ENCODE measurements at regions not wholly inside any gene's neighbourhood (a gene's known extent, or its start where the extent isn't known, plus 50 kb on each side); places are given as distances from the start of the nearest gene placed in this dataset.

GRCh38 chr2:155203178-155203577 lies 504.7 kb downstream of the KCNJ3 start:
- ATAC-seq (no peak), DNase-seq (no peak)
- intact Hi-C loops (cut with DNase I) = no loop called here

DNA sequence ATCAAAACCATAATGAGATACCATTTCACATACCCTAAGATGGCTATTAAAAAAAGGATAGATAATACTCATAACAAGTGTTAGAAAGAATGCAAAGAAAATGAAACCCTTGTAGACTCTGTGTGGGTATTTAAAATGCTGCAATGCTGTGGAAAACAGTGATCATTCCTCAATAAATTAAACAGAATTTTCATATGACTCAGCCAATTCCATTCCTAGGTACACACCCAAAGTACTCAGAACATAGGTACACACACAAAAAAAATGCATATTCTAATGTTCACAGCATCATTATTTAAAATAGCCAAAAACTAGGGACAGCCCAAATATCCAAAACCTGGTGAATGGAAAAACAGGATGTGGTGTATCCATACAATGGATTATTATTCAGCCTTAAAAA lies 502.3 kb downstream of the KCNJ3 start:
- intact Hi-C loops (cut with DNase I) = no loop called here
- ATAC-seq = no peak
- no peak for DNase-seq

- ATAC-seq = no peak
- DNase-seq = no peak
- intact Hi-C loops (cut with DNase I) = no loop called here
These were observed 491.8 kb downstream of the KCNJ3 start for GRCh38 chr2:155190342-155190741.

DNA sequence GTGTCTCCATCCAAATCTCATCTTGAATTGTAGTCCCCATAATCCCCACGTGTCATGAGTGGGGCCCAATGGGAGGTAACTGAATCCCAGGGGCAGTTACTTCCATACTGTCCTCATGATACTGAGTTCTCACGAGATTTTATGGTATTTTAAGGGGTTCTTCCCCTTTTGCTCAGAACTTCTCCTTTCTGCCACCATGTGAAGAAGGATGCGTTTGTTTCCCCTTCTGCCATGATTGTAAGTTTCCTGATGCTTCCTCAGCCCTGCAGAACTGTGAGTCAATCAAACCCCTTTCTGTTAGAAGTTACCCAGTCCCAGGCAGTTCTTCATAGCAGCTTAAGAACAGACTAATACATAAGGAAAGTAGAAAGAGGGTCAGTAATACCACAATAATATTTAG lies 480.4 kb downstream of the KCNJ3 start:
- intact Hi-C loops (cut with DNase I) = no loop called here
- DNase-seq (no peak), ATAC-seq (no peak)

DNA sequence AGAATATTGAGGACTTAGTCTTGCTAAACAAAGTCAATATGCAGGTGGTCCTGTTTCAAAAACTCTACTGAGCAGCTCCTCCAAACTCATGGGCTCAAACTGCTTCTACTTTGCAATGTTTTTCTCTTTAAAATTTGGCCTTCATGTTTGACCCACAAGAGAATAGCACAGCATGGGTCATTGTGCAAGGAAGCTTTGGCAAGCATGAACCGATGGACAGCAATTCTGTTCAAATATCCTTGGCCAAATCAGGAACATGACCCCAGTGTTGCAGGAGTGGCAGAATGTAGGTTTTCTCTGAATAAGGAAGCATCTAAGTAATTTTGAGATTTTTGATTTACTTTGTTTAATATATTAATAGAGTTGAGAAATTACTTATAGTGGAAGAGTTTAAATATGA lies 477.9 kb downstream of the KCNJ3 start:
- intact Hi-C loops (cut with DNase I) = no loop called here
- peak in 1 of 2 donors; percentile 53 for ATAC-seq
- DNase-seq = no peak

DNA sequence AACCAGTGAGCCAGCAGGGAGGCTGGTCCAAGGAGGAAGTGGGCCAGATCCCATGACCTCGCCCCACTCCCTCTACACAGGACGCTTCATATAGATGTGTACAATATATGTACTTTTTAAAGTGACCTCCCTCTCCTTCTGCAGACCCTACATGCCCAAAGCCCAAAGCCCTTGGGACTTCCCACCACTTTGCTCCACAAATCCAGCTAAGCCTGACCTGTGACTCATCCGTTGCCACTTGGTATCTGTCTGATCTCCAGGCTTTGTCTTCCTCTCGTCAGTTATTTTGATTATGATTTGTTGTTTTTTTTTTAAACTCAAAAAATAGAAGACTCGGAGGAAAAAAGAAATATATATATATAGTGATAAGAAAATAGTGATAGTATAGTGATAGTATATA lies 470.8 kb downstream of the KCNJ3 start:
- ATAC-seq (no peak), DNase-seq (no peak)
- intact Hi-C loops (cut with DNase I) = no loop called here

- intact Hi-C loops (cut with DNase I) = no loop called here
- ATAC-seq (no peak), DNase-seq (no peak)
These were observed 464.0 kb downstream of the KCNJ3 start for GRCh38 chr2:155162494-155162893.

GRCh38 chr2:155161314-155161713 lies 462.8 kb downstream of the KCNJ3 start:
- intact Hi-C loops (cut with DNase I) = no loop called here
- ATAC-seq = no peak
- DNase-seq = no peak

- intact Hi-C loops (cut with DNase I) = no loop called here
These were observed 459.2 kb downstream of the KCNJ3 start for GRCh38 chr2:155157711-155158110.

GRCh38 chr2:155157065-155157464 lies 458.6 kb downstream of the KCNJ3 start:
- intact Hi-C loops (cut with DNase I) = no loop called here
- no peak for ATAC-seq

More at GRCh38 chr2:155157711-155158110, 459.2 kb downstream of the KCNJ3 start:
- ATAC-seq (no peak), DNase-seq (no peak)

GRCh38 chr2:155151945-155152344 lies 453.4 kb downstream of the KCNJ3 start:
- DNase-seq (no peak), ATAC-seq (no peak)
- intact Hi-C loops (cut with DNase I) = no loop called here

More at GRCh38 chr2:155157065-155157464, 458.6 kb downstream of the KCNJ3 start:
- no peak for DNase-seq

DNA sequence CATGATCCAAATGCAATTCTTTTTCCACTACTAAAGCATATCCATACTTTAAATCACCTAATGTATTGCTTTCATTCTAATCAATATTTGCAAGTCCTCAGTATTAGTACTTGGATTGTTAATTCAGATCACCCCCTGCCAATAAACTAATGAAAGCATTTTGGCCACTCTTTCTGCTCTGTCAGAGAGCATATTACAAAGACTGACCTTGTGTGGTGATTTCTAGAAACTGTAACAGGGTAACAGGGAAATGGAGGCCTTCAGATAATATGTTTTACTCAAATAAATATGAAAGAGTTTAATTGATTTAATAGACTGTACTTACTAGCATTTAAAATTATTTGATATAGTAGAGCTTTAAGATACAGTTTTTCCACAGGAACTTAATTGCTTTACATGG lies 453.0 kb downstream of the KCNJ3 start:
- ATAC-seq (no peak), DNase-seq (no peak)
- intact Hi-C loops (cut with DNase I) = no loop called here

GRCh38 chr2:155145758-155146229 lies 447.3 kb downstream of the KCNJ3 start:
- ATAC-seq = no peak
- intact Hi-C loops (cut with DNase I) = no loop called here
- DNase-seq = no peak

DNA sequence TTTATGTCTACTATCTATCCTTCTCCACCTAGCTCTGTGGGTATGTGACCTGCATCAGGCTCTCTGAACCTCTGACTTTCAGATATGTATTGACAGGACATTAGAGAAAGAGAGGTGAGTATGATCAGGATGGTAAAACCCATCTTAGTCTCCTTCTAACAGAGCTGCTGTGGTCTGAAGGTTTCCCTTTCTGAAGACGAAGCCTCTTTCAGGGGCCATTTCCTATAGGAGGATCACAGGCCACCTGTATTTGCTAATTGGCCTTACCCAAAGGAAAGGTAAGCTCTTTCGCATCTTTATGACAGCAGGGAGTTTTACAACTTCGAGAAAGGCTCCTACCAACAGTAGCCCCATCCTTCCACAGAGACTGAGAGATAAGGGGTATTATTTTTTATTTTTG lies 442.9 kb downstream of the KCNJ3 start:
- intact Hi-C loops (cut with DNase I) = no loop called here
- DNase-seq (no peak), ATAC-seq (no peak)

DNA sequence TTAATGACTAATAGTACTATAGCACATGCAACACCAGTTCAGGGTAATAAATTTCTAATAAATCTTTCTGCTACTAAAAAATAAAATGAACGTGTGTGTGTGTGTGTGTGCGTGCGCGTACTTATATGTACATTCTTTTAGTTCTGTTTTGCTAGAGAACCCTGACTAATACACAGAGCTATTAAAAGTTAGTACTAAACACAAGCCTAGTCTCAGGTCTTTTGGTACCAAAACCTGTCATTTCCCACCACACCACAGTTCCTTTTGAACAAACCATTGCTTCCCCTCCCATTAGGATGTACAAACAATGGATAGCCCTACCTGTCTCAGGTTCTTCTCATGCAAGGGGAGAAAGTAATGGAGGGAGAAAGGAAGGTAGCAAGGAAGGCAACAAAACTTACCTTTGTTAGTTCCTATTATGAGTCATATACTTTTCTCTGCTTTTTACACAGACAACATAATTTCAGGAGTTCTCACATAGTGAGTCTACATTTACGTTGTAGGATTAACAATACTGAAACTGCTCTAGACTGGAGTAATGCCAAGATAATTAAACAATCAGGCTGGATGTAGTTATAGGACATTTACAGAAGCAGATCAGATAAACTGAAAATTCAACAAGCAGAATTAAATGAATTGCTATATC lies 427.2 kb downstream of the KCNJ3 start:
- no peak for ATAC-seq
- intact Hi-C loops (cut with DNase I) = no loop called here
- DNase-seq = no peak

DNA sequence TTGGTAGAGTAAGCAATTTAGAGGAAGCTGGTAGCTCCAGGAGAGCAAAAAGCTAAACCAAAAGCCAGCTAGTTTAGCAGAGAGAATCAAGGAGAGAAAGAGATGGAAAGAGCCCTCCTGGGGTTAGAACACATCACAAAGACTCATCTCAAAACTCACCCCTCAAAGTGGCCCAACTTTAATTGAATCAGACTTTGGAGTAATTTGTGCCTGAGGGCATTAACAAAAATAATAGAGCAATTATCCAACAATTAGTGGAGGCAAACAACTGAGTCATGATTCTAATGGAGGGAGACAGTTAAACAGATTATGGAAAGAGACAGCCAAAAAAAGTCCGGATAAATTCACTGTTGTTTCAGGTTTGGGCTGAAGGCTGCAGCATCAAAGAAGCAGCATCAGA lies 417.4 kb downstream of the KCNJ3 start:
- intact Hi-C loops (cut with DNase I) = no loop called here
- no peak for ATAC-seq
- no peak for DNase-seq

GRCh38 chr2:155111070-155111469 lies 412.6 kb downstream of the KCNJ3 start:
- DNase-seq = no peak
- intact Hi-C loops (cut with DNase I) = no loop called here
- no peak for ATAC-seq

DNA sequence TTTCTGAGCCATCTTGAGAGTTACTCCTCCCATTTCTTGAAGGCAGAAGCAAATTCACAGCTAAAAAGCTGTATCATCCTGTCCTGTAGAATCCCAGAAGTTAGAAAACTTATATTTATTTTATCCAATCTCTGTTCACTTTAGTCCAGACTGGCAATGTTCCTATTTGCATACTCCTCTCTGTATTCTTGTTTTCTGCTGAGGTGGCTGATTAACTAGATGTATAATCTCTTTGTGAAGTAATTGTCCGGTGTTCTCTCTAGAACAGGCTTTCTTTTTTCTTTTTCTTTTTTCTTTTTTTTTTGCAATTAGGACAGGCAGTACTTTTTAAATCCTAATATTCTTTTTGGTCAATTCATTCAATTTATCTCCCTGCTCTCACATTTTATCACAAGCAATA lies 411.0 kb downstream of the KCNJ3 start:
- no peak for DNase-seq
- ATAC-seq = no peak
- intact Hi-C loops (cut with DNase I) = no loop called here

DNA sequence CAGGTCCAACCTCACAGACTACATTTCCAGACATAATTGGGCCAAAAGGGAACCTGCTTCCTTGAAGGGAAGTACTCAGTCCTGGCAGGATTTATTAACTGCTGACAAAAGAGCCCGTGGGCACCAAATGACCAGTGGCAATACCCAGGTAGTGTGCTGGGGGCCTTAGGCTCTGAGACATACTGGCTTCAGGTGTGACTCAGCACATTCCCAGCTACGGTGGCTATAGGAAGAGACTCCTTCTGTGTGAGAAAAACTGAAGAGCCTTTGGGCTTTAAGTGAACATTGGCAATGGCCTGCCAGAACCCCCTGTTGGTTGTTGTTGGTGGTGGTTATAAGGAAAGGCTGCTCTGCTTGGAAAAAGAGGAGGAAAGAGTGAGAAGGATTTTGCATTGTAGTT lies 401.8 kb downstream of the KCNJ3 start:
- intact Hi-C loops (cut with DNase I) = no loop called here
- DNase-seq = no peak
- no peak for ATAC-seq

GRCh38 chr2:155099784-155100183 lies 401.3 kb downstream of the KCNJ3 start:
- DNase-seq (no peak), ATAC-seq (no peak)
- intact Hi-C loops (cut with DNase I) = no loop called here

- intact Hi-C loops (cut with DNase I) = no loop called here
- ATAC-seq = no peak
- DNase-seq = no peak
These were observed 397.1 kb downstream of the KCNJ3 start for GRCh38 chr2:155095613-155096012.

- ATAC-seq (no peak), DNase-seq (no peak)
- intact Hi-C loops (cut with DNase I) = no loop called here
These were observed 381.9 kb downstream of the KCNJ3 start for GRCh38 chr2:155080373-155080772.

All from left cardiac atrium (tissue), 4 donors.